Endodermal cell (in vitro differentiated cells): ENCODE measurements at regions not wholly inside any gene's neighbourhood (a gene's known extent, or its start where the extent isn't known, plus 50 kb on each side); places are given as distances from the start of the nearest gene placed in this dataset.

Experiments used
- DNase-seq: peaks from one replicate; pipeline ENCODE4 v3.0.0-alpha.2; 2017
- H3K27ac ChIP-seq: 2 replicates; pipeline ENCODE4 v1.5.1; 2013; ENCODE audit warnings: mild to moderate bottlenecking, low read depth, low read length, moderate library complexity
- H3K27me3 ChIP-seq: 2 replicates; pipeline ENCODE4 v1.6.1; 2013; ENCODE audit warnings: mild to moderate bottlenecking, low read length, moderate library complexity; ENCODE audit not compliant: insufficient read depth, control insufficient read depth, poor library complexity, severe bottlenecking
- H3K36me3 ChIP-seq: 2 replicates; pipeline ENCODE4 v1.7.0; 2013; ENCODE audit warnings: mild to moderate bottlenecking, low read length, moderate library complexity; ENCODE audit not compliant: control insufficient read depth, insufficient read depth
- H3K4me1 ChIP-seq: one replicate; pipeline ENCODE4 v1.7.0; 2013; ENCODE audit warnings: low read length; ENCODE audit not compliant: control insufficient read depth, insufficient read depth
- H3K4me3 ChIP-seq: 2 replicates; pipeline ENCODE4 v1.5.1; 2013; ENCODE audit warnings: mild to moderate bottlenecking, low read length, moderate library complexity
- H3K9ac ChIP-seq: 2 replicates; pipeline ENCODE4 v1.6.1; 2013; ENCODE audit warnings: mild to moderate bottlenecking, low read length, moderate library complexity; ENCODE audit not compliant: poor library complexity, severe bottlenecking; ENCODE audit errors: extremely low read depth
- H3K9me3 ChIP-seq: 2 replicates; pipeline ENCODE4 v1.6.1; 2013; ENCODE audit warnings: mild to moderate bottlenecking, low read length, moderate library complexity; ENCODE audit not compliant: control insufficient read depth
- H3K27ac Mint-ChIP-seq: 2 replicates; pipeline ENCODE4 v1.8.0; 2020; ENCODE audit warnings: mixed read lengths
- H3K27me3 Mint-ChIP-seq: 2 replicates; pipeline ENCODE4 v1.8.0; 2021; ENCODE audit warnings: mild to moderate bottlenecking, mixed read lengths; ENCODE audit not compliant: insufficient read depth
- H3K36me3 Mint-ChIP-seq: 2 replicates; pipeline ENCODE4 v1.8.0; 2020; ENCODE audit warnings: low read depth, mixed read lengths
- H3K4me1 Mint-ChIP-seq: 2 replicates; pipeline ENCODE4 v1.8.0; 2020; ENCODE audit warnings: mixed read lengths
- H3K4me3 Mint-ChIP-seq: 2 replicates; pipeline ENCODE4 v1.8.0; 2020; ENCODE audit warnings: mild to moderate bottlenecking, moderate library complexity, mixed read lengths
- H3K9me3 Mint-ChIP-seq: 2 replicates; pipeline ENCODE4 v1.8.0; 2020; ENCODE audit warnings: mild to moderate bottlenecking, mixed read lengths
- WGBS, 2 experiments: methylation state at CpG; one replicate each; pipeline versions ENCODE4 v1.1.5 to v1.1.7; 2013; ENCODE audit warnings: missing lambda C conversion rate in 2 of 2, mixed read lengths in 1 of 2; ENCODE audit not compliant: insufficient coverage in 1 of 2, insufficient read length in 1 of 2; 5-methylcytosine and 5-hydroxymethylcytosine counted together
- TF ChIP-seq, protein P1 (sequence below): fragments of 200-600 bp; sonication (generic); conservative IDR thresholded peaks from 2 replicates; pipeline ENCODE4 v1.5.0; 2021; ENCODE audit warnings: antibody characterized with exemption, mild to moderate bottlenecking

DNA sequence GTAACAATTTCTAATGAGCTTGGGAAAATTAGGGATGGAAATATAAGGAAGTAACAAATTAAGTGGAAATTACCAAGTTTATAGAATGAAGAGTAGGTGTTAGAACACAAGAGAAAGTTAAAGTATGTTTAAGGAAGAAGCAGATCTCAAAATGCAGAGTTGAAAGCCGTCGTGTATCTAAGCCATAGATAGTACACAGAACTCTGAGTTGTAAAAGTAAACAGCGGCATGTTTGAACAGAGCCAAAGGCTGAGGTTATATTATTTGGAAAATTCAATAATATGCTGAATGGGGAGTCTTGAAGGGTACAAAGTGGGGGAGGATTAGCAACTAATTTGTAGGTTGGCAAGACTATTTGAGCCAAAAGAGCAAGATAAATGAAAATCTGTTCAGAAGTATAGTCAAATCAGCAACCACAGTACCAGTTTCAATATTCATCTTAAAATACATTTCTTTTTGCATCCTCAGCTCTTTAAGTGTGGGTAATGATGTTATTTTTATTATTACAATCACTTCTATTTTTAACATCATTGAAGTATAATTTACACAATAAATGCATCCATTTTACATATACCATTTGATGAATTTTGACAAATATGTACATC lies 594.8 kb upstream of the ANO3 start:
- WGBS, 2 experiments = 80 to 92% methylated on average over 1 to 3 of the region's 3 CpGs
- Mint-ChIP-seq H3K36me3 (peaks cover 10% of the 10 kb centered on the region), H3K9me3 (peaks cover 11% of the 10 kb centered on the region), H3K27ac (no peak overlapping the region), H3K4me3 (no peak overlapping the region), H3K27me3 (no peaks in the 10 kb centered on the region), H3K4me1 (peaks cover 14% of the 10 kb centered on the region)
- no peak overlapping the region for H3K27ac ChIP-seq
- no peaks in the 10 kb centered on the region for H3K4me1 ChIP-seq
- no peak overlapping the region for H3K4me3 ChIP-seq
- peaks cover 7% of the 10 kb centered on the region for H3K9me3 ChIP-seq
- no peak for DNase-seq
- H3K9ac ChIP-seq = no peak overlapping the region
- no peaks in the 10 kb centered on the region for H3K27me3 ChIP-seq
- H3K36me3 ChIP-seq = no peaks in the 10 kb centered on the region
- TF ChIP-seq, protein P1, sequence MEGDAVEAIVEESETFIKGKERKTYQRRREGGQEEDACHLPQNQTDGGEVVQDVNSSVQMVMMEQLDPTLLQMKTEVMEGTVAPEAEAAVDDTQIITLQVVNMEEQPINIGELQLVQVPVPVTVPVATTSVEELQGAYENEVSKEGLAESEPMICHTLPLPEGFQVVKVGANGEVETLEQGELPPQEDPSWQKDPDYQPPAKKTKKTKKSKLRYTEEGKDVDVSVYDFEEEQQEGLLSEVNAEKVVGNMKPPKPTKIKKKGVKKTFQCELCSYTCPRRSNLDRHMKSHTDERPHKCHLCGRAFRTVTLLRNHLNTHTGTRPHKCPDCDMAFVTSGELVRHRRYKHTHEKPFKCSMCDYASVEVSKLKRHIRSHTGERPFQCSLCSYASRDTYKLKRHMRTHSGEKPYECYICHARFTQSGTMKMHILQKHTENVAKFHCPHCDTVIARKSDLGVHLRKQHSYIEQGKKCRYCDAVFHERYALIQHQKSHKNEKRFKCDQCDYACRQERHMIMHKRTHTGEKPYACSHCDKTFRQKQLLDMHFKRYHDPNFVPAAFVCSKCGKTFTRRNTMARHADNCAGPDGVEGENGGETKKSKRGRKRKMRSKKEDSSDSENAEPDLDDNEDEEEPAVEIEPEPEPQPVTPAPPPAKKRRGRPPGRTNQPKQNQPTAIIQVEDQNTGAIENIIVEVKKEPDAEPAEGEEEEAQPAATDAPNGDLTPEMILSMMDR = no peak

DNA sequence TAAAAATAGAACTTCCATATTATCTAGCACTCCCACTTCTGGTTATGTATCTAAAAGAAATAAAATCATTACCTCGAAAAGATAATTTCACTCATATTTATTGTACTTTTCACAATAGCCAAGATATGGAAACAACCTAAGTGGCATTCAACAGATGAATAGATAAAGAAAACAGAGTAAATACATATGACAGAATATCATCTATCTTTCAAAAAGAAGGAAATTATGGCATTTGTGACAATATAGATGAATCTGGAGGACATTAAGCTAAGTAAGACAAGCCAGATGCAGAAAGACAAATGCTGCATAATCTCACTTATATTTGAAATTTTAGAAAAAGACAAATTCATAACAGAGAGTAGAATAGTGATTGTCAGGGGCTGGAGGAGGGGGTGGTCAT lies 590.0 kb upstream of the ANO3 start:
- 0% methylated on average over 1 of the region's 1 CpG; no CpG with 5 or more reads in 1 of the 2 experiments for WGBS, 2 experiments
- Mint-ChIP-seq H3K27me3 (no peaks in the 10 kb centered on the region), H3K4me1 (peaks cover 8% of the 10 kb centered on the region)

DNA sequence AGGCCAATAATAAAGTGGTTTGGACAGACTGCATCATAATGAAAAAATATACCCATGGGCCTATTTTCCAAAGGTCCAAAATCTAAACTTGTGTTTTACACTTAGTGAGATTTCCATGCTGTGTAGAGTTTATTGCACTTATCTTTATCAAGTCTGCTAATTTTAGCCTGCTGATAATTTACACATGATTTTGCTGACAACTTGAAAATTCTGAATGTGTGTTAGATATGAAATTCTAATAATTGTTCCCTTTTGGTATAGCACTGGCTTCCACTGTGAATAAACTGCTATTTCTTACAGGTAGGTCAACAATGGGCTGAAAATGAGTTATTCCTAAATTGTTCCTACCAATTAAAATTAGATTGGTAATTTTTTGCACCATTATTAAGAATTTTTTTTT lies 589.1 kb upstream of the ANO3 start:
- Mint-ChIP-seq H3K27me3 (no peaks in the 10 kb centered on the region), H3K36me3 (no peaks in the 10 kb centered on the region), H3K9me3 (peaks cover 5% of the 10 kb centered on the region), H3K4me3 (no peak overlapping the region), H3K27ac (no peak overlapping the region), H3K4me1 (peaks cover 4% of the 10 kb centered on the region)
- no peak overlapping the region for H3K9ac ChIP-seq
- no peak overlapping the region for H3K27ac ChIP-seq
- TF ChIP-seq, protein P1 = no peak
- H3K4me3 ChIP-seq = no peak overlapping the region
- H3K36me3 ChIP-seq = no peaks in the 10 kb centered on the region
- no peaks in the 10 kb centered on the region for H3K27me3 ChIP-seq
- H3K9me3 ChIP-seq = peaks cover 6% of the 10 kb centered on the region
- DNase-seq = no peak
- no peaks in the 10 kb centered on the region for H3K4me1 ChIP-seq

More for the DNA sequence above, 590.0 kb upstream of the ANO3 start:
- TF ChIP-seq, protein P1 = no peak
- H3K27ac Mint-ChIP-seq = no peak overlapping the region
- no peaks in the 10 kb centered on the region for H3K36me3 Mint-ChIP-seq
- H3K9me3 ChIP-seq = peaks cover 6% of the 10 kb centered on the region
- H3K4me3 Mint-ChIP-seq = no peak overlapping the region
- no peaks in the 10 kb centered on the region for H3K27me3 ChIP-seq
- H3K4me3 ChIP-seq = no peak overlapping the region
- no peak for DNase-seq
- no peak overlapping the region for H3K27ac ChIP-seq
- no peaks in the 10 kb centered on the region for H3K36me3 ChIP-seq
- H3K9ac ChIP-seq = no peak overlapping the region
- H3K9me3 Mint-ChIP-seq = peaks cover 4% of the 10 kb centered on the region
- H3K4me1 ChIP-seq = no peaks in the 10 kb centered on the region
